ENCODE measurements at regions not wholly inside any gene's neighbourhood (a gene's known extent, or its start where the extent isn't known, plus 50 kb on each side); places are given as distances from the start of the nearest gene placed in this dataset.

DNA sequence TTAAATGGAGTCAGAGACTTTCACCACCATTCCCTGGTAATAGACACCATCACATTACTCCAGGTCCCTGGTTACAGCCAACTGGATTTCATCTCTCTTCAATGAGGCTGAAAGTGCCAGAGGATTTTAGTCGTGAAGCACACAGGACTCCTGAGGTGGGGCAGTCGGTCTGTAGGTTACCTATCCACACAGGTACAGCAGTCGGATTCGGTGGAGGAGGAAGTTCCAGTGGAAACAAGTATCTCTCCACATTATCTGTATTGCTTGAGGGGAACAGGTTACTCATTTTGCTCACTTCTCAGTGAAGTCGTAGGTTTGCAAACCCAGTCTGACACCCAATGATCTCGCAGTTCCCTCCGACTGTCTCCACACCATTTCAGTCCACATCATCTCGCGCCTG, 82.3 kb upstream of the TMEM45B start:
- no peaks in the 10 kb centered on the region for H3K9me3 ChIP-seq (ENCODE audit: control insufficient read depth in 2 of 2, low read length in 2 of 2)
- H3K27ac ChIP-seq (ENCODE audit: low read depth in 2 of 2, low read length in 2 of 2): no peak overlapping the region
- no peaks in the 10 kb centered on the region for H3K4me1 ChIP-seq (ENCODE audit: control insufficient read depth in 2 of 2, insufficient read depth in 2 of 2, low read length in 2 of 2)
- no peak overlapping the region for H3K4me3 ChIP-seq (ENCODE audit: low read length in 2 of 2)
- H3K36me3 ChIP-seq (ENCODE audit: control insufficient read depth in 2 of 2, insufficient read depth in 2 of 2, low read length in 2 of 2): no peaks in the 10 kb centered on the region
- no peak overlapping the region for H3K9ac ChIP-seq (ENCODE audit: low read depth in 1 of 2, low read length in 2 of 2)
- peaks cover 0 to 2% of the 10 kb centered on the region in 2 donors for H3K27me3 ChIP-seq (ENCODE audit: control insufficient read depth in 2 of 2, insufficient read depth in 2 of 2, low read length in 2 of 2)

- peaks cover 0 to 2% of the 10 kb centered on the region in 2 donors for H3K27me3 ChIP-seq (ENCODE audit: control insufficient read depth in 2 of 2, insufficient read depth in 2 of 2, low read length in 2 of 2)
- no peak overlapping the region for H3K9ac ChIP-seq (ENCODE audit: low read depth in 1 of 2, low read length in 2 of 2)
- H3K4me1 ChIP-seq (ENCODE audit: control insufficient read depth in 2 of 2, insufficient read depth in 2 of 2, low read length in 2 of 2): no peaks in the 10 kb centered on the region
- H3K9me3 ChIP-seq (ENCODE audit: control insufficient read depth in 2 of 2, low read length in 2 of 2): no peaks in the 10 kb centered on the region
- no peaks in the 10 kb centered on the region for H3K36me3 ChIP-seq (ENCODE audit: control insufficient read depth in 2 of 2, insufficient read depth in 2 of 2, low read length in 2 of 2)
- no peak overlapping the region for H3K4me3 ChIP-seq (ENCODE audit: low read length in 2 of 2)
- no peak overlapping the region for H3K27ac ChIP-seq (ENCODE audit: low read depth in 2 of 2, low read length in 2 of 2)
These were observed 81.7 kb upstream of the TMEM45B start for GRCh38 chr11:129733981-129734380.

DNA sequence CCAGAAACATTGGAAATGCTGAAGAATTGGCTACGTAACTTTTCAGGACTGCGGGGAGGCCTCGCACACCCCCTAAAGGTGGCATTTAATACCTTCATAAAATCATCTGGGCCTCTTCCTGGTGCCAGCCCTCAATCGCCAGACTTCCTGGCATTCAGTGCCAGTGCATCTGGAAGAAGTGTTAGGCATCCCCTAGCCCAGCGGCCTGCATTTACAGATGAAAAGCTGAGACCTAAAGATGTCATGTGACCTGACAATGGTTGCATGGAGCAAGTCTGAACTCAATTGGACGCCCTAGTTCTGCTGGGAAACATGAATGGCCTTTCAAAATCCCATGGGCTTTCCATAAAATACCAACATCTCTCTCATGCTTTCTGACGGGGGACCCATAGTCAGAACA, 81.0 kb upstream of the TMEM45B start:
- no peak overlapping the region for H3K4me3 ChIP-seq (ENCODE audit: low read length in 2 of 2)
- no peaks in the 10 kb centered on the region for H3K9me3 ChIP-seq (ENCODE audit: control insufficient read depth in 2 of 2, low read length in 2 of 2)
- H3K36me3 ChIP-seq (ENCODE audit: control insufficient read depth in 2 of 2, insufficient read depth in 2 of 2, low read length in 2 of 2): no peaks in the 10 kb centered on the region
- H3K9ac ChIP-seq (ENCODE audit: low read depth in 1 of 2, low read length in 2 of 2): no peak overlapping the region
- H3K4me1 ChIP-seq (ENCODE audit: control insufficient read depth in 2 of 2, insufficient read depth in 2 of 2, low read length in 2 of 2): no peaks in the 10 kb centered on the region
- H3K27ac ChIP-seq (ENCODE audit: low read depth in 2 of 2, low read length in 2 of 2): no peak overlapping the region
- peaks cover 0 to 2% of the 10 kb centered on the region in 2 donors for H3K27me3 ChIP-seq (ENCODE audit: control insufficient read depth in 2 of 2, insufficient read depth in 2 of 2, low read length in 2 of 2)

DNA sequence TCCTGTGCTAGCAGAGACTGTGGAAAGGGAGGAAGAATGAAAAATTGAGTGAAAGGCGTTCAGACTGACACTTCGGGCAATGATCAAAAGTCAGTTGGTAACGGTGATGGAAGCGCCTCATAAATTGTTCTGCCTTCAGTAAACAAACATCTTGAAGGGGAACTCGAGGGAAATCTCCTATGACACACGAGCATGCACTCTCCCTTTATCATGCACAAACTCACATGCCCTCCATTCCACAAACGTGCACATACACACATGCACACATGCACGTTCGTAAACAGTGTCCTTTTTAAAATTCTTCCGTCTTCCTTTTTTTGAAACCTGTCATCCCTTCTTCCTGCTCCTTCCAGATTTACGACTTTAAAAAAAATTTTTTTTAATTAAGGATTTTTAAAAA, 77.8 kb upstream of the TMEM45B start:
- Histone ChIP-seq H3K4me1 (ENCODE audit: control insufficient read depth in 2 of 2, insufficient read depth in 2 of 2, low read length in 2 of 2) (no peaks in the 10 kb centered on the region), H3K4me3 (ENCODE audit: low read length in 2 of 2) (no peak overlapping the region), H3K9ac (ENCODE audit: low read depth in 1 of 2, low read length in 2 of 2) (no peak overlapping the region), H3K9me3 (ENCODE audit: control insufficient read depth in 2 of 2, low read length in 2 of 2) (no peaks in the 10 kb centered on the region), H3K27ac (ENCODE audit: low read depth in 2 of 2, low read length in 2 of 2) (no peak overlapping the region), H3K27me3 (ENCODE audit: control insufficient read depth in 2 of 2, insufficient read depth in 2 of 2, low read length in 2 of 2) (peaks cover 0 to 2% of the 10 kb centered on the region in 2 donors), H3K36me3 (ENCODE audit: control insufficient read depth in 2 of 2, insufficient read depth in 2 of 2, low read length in 2 of 2) (no peaks in the 10 kb centered on the region)

DNA sequence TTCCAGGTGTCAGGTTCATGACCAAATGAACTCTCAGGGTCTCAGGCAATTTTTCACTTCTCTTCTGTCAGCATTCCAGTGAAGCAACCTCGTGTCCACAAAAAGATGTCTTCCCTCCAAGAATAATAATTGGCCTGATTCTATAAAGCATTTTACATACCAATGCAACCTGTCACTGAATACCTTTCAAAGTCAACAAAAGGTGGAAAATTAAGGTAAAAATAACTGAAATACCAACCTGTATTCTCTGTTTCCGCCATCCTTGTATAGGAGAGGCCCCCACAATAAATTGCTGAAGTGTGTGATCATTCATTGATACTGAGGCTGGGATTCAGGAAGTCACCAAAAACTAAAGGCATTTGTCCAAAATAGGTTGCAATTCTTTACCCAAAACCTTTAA, 77.4 kb upstream of the TMEM45B start:
- H3K9me3 ChIP-seq (ENCODE audit: control insufficient read depth in 2 of 2, low read length in 2 of 2): no peaks in the 10 kb centered on the region

GRCh38 chr11:129739339-129739738, 76.3 kb upstream of the TMEM45B start:
- no peak overlapping the region for H3K4me3 ChIP-seq (ENCODE audit: low read length in 2 of 2)
- H3K27ac ChIP-seq (ENCODE audit: low read depth in 2 of 2, low read length in 2 of 2): no peak overlapping the region
- H3K9me3 ChIP-seq (ENCODE audit: control insufficient read depth in 2 of 2, low read length in 2 of 2): no peaks in the 10 kb centered on the region
- H3K36me3 ChIP-seq (ENCODE audit: control insufficient read depth in 2 of 2, insufficient read depth in 2 of 2, low read length in 2 of 2): no peaks in the 10 kb centered on the region
- peaks cover 0 to 2% of the 10 kb centered on the region in 2 donors for H3K27me3 ChIP-seq (ENCODE audit: control insufficient read depth in 2 of 2, insufficient read depth in 2 of 2, low read length in 2 of 2)
- H3K4me1 ChIP-seq (ENCODE audit: control insufficient read depth in 2 of 2, insufficient read depth in 2 of 2, low read length in 2 of 2): no peaks in the 10 kb centered on the region
- no peak overlapping the region for H3K9ac ChIP-seq (ENCODE audit: low read depth in 1 of 2, low read length in 2 of 2)

More for the DNA sequence above, 77.4 kb upstream of the TMEM45B start:
- Histone ChIP-seq H3K27ac (ENCODE audit: low read depth in 2 of 2, low read length in 2 of 2) (no peak overlapping the region), H3K4me3 (ENCODE audit: low read length in 2 of 2) (no peak overlapping the region), H3K9ac (ENCODE audit: low read depth in 1 of 2, low read length in 2 of 2) (no peak overlapping the region), H3K36me3 (ENCODE audit: control insufficient read depth in 2 of 2, insufficient read depth in 2 of 2, low read length in 2 of 2) (no peaks in the 10 kb centered on the region), H3K27me3 (ENCODE audit: control insufficient read depth in 2 of 2, insufficient read depth in 2 of 2, low read length in 2 of 2) (peaks cover 0 to 2% of the 10 kb centered on the region in 2 donors), H3K4me1 (ENCODE audit: control insufficient read depth in 2 of 2, insufficient read depth in 2 of 2, low read length in 2 of 2) (no peaks in the 10 kb centered on the region)

DNA sequence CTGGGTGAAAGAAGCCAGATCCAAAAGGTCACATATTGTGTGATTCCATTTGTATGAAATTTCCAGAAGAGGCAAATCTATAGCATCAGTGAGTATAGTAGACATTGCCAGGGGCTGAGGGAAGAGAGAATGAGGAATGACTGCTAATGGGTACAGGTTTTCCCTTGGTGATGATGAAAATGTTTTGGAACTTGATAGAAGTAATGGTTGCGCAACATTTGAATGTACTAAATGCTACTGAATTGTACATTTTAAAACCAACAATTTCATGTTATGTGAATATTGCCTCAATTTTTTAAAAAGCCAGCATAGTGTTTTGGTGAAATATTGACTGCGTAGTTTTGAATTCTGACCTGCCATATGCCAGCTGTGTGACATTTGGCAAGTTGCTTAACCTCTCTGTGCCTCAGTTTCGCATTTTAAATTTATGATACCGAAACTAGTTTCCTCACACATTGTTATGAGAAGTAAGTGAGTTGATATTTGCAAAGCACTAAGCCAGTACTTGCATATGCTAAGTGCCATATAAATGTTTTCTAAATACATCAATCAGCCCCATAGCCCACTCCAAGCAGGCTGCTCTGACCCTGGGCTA, 75.4 kb upstream of the TMEM45B start:
- no peaks in the 10 kb centered on the region for H3K4me1 ChIP-seq (ENCODE audit: control insufficient read depth in 2 of 2, insufficient read depth in 2 of 2, low read length in 2 of 2)
- no peaks in the 10 kb centered on the region for H3K36me3 ChIP-seq (ENCODE audit: control insufficient read depth in 2 of 2, insufficient read depth in 2 of 2, low read length in 2 of 2)
- peaks cover 0 to 2% of the 10 kb centered on the region in 2 donors for H3K27me3 ChIP-seq (ENCODE audit: control insufficient read depth in 2 of 2, insufficient read depth in 2 of 2, low read length in 2 of 2)
- no peak overlapping the region for H3K27ac ChIP-seq (ENCODE audit: low read depth in 2 of 2, low read length in 2 of 2)
- H3K9me3 ChIP-seq (ENCODE audit: control insufficient read depth in 2 of 2, low read length in 2 of 2): no peaks in the 10 kb centered on the region
- H3K9ac ChIP-seq (ENCODE audit: low read depth in 1 of 2, low read length in 2 of 2): no peak overlapping the region
- H3K4me3 ChIP-seq (ENCODE audit: low read length in 2 of 2): no peak overlapping the region

- no peaks in the 10 kb centered on the region for H3K4me1 ChIP-seq (ENCODE audit: control insufficient read depth in 2 of 2, insufficient read depth in 2 of 2, low read length in 2 of 2)
- no peak overlapping the region for H3K27ac ChIP-seq (ENCODE audit: low read depth in 2 of 2, low read length in 2 of 2)
- no peak overlapping the region for H3K9ac ChIP-seq (ENCODE audit: low read depth in 1 of 2, low read length in 2 of 2)
- H3K4me3 ChIP-seq (ENCODE audit: low read length in 2 of 2): no peak overlapping the region
- no peaks in the 10 kb centered on the region for H3K9me3 ChIP-seq (ENCODE audit: control insufficient read depth in 2 of 2, low read length in 2 of 2)
- no peaks in the 10 kb centered on the region for H3K27me3 ChIP-seq (ENCODE audit: control insufficient read depth in 2 of 2, insufficient read depth in 2 of 2, low read length in 2 of 2)
- no peaks in the 10 kb centered on the region for H3K36me3 ChIP-seq (ENCODE audit: control insufficient read depth in 2 of 2, insufficient read depth in 2 of 2, low read length in 2 of 2)
These were observed 72.4 kb upstream of the TMEM45B start for GRCh38 chr11:129743112-129743815.

DNA sequence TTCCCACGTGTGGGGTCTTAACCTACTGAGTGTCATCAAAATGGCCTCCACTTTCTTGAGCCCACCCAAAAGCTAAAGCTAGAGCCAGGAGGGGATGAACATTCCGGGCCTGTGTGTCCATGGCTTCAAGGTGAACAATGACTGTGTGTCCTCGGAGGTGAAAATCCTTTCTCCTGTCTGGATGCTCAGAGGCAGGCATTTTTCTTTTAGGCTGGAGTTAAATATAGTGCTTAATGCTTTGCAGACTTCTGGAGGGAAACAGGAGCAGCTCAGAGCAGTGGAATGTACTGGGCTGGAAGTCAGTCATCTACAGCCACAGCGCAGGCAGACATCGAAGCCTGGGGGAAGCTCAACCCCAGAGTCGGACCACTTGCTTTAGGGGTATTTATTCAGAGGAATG, 68.6 kb upstream of the TMEM45B start:
- no peaks in the 10 kb centered on the region for H3K36me3 ChIP-seq (ENCODE audit: control insufficient read depth in 2 of 2, insufficient read depth in 2 of 2, low read length in 2 of 2)
- no peak overlapping the region for H3K9ac ChIP-seq (ENCODE audit: low read depth in 1 of 2, low read length in 2 of 2)
- peaks cover 3 to 5% of the 10 kb centered on the region in 2 donors for H3K4me1 ChIP-seq (ENCODE audit: control insufficient read depth in 2 of 2, insufficient read depth in 2 of 2, low read length in 2 of 2)
- H3K4me3 ChIP-seq (ENCODE audit: low read length in 2 of 2): no peak overlapping the region
- no peaks in the 10 kb centered on the region for H3K27me3 ChIP-seq (ENCODE audit: control insufficient read depth in 2 of 2, insufficient read depth in 2 of 2, low read length in 2 of 2)
- no peaks in the 10 kb centered on the region for H3K9me3 ChIP-seq (ENCODE audit: control insufficient read depth in 2 of 2, low read length in 2 of 2)
- H3K27ac ChIP-seq (ENCODE audit: low read depth in 2 of 2, low read length in 2 of 2): no peak overlapping the region

GRCh38 chr11:129749141-129749540, 66.5 kb upstream of the TMEM45B start:
- Histone ChIP-seq H3K9me3 (ENCODE audit: control insufficient read depth in 2 of 2, low read length in 2 of 2) (no peaks in the 10 kb centered on the region), H3K4me1 (ENCODE audit: control insufficient read depth in 2 of 2, insufficient read depth in 2 of 2, low read length in 2 of 2) (peaks cover 3 to 5% of the 10 kb centered on the region in 2 donors), H3K27ac (ENCODE audit: low read depth in 2 of 2, low read length in 2 of 2) (no peak overlapping the region), H3K36me3 (ENCODE audit: control insufficient read depth in 2 of 2, insufficient read depth in 2 of 2, low read length in 2 of 2) (no peaks in the 10 kb centered on the region), H3K4me3 (ENCODE audit: low read length in 2 of 2) (no peak overlapping the region), H3K27me3 (ENCODE audit: control insufficient read depth in 2 of 2, insufficient read depth in 2 of 2, low read length in 2 of 2) (no peaks in the 10 kb centered on the region), H3K9ac (ENCODE audit: low read depth in 1 of 2, low read length in 2 of 2) (no peak overlapping the region)

Measured in mucosa of rectum (tissue), 2 donors.